Neutrophil (primary cell): ENCODE measurements at regions not wholly inside any gene's neighbourhood (a gene's known extent, or its start where the extent isn't known, plus 50 kb on each side); places are given as distances from the start of the nearest gene placed in this dataset.
"Not testable (repeated sequence)": the region's sequence is repeated elsewhere in the genome, so short reads cannot be mapped to it uniquely, and the experiment has no call there.

ENCODE experiments used
- H3K27ac ChIP-seq: fragments of 200-600 bp; sonication (generic); 2 replicates; pipeline ENCODE4 v1.5.1; 2016; ENCODE audit warnings: mild to moderate bottlenecking, moderate library complexity
- H3K27me3 ChIP-seq: fragments of 200-600 bp; sonication (generic); 2 replicates; pipeline ENCODE4 v1.6.0; 2016; ENCODE audit warnings: mild to moderate bottlenecking
- H3K36me3 ChIP-seq: fragments of 200-600 bp; sonication (generic); 2 replicates; pipeline ENCODE4 v1.5.1; 2017
- H3K4me1 ChIP-seq, 2 experiments: fragments of 200-600 bp in 1 of 2; sonication (generic) in 1 of 2; 1 replicate in 1 of 2; 2 replicates in 1 of 2; pipeline versions ENCODE4 v1.5.1 to v1.6.1; 2013 to 2016; ENCODE audit warnings: low read depth in 1 of 2, low read length in 1 of 2, mild to moderate bottlenecking in 1 of 2, moderate library complexity in 1 of 2; ENCODE audit not compliant: control insufficient read depth in 1 of 2, insufficient read depth in 1 of 2
- H3K4me3 ChIP-seq, 2 experiments: fragments of 200-600 bp in 1 of 2; sonication (generic) in 1 of 2; 1 replicate in 1 of 2; 2 replicates in 1 of 2; pipeline ENCODE4 v1.5.1; 2013 to 2016; ENCODE audit warnings: low read depth in 1 of 2, low read length in 1 of 2, mild to moderate bottlenecking in 1 of 2, moderate library complexity in 1 of 2
- H3K9me3 ChIP-seq: fragments of 200-600 bp; sonication (generic); 2 replicates; pipeline ENCODE4 v1.5.1; 2016
- TF ChIP-seq, protein P1 (sequence below): fragments of 200-600 bp; sonication (generic); IDR thresholded peaks from 2 replicates; pipeline ENCODE4 v1.5.1; 2016; ENCODE audit warnings: antibody characterized with exemption

DNA sequence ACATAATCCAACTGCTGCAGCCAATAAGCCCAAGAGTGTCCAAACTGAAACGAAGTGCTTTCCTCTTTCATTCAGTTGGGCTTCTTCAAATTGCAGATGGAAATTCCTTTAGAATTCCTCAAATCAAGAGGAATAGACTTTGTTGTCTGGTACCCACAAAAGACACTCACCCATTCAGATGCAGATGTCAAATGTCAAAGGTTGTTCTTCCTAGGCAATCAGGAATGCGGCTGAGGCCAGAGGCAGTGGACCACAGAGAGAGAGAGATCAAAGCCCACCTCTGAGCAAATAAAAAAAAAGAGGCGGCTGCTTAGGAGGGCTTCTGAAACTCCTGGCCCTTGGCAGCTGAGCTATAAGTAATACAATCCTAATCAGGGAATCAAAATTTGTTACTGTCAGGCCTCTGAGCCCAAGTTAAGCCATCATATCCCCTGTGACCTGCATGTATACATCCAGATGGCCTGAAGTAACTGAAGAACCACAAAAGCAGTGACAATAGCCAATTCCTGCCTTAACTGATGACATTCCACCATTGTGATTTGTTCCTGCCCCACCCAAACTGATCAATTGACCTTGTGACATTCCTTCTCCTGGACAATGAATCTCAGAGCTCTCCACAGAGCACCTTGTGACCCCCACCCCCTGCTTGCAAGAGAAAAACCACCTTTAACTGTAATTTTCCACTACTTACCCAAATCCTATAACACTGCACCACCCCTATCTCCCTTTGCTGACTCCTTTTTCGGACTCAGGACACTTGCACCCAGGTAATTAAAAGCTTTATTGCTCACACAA is 303.0 kb upstream of the GJE1 start:
- H3K4me3 ChIP-seq, result no peak overlapping the region
- no peak overlapping the region for H3K27ac ChIP-seq
- TF ChIP-seq, protein P1, sequence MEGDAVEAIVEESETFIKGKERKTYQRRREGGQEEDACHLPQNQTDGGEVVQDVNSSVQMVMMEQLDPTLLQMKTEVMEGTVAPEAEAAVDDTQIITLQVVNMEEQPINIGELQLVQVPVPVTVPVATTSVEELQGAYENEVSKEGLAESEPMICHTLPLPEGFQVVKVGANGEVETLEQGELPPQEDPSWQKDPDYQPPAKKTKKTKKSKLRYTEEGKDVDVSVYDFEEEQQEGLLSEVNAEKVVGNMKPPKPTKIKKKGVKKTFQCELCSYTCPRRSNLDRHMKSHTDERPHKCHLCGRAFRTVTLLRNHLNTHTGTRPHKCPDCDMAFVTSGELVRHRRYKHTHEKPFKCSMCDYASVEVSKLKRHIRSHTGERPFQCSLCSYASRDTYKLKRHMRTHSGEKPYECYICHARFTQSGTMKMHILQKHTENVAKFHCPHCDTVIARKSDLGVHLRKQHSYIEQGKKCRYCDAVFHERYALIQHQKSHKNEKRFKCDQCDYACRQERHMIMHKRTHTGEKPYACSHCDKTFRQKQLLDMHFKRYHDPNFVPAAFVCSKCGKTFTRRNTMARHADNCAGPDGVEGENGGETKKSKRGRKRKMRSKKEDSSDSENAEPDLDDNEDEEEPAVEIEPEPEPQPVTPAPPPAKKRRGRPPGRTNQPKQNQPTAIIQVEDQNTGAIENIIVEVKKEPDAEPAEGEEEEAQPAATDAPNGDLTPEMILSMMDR, result no peak
- H3K27me3 ChIP-seq, result no peaks in the 10 kb centered on the region
- H3K9me3 ChIP-seq, result no peaks in the 10 kb centered on the region
- no peaks in the 10 kb centered on the region for H3K36me3 ChIP-seq
- H3K4me1 ChIP-seq, result no peaks in the 10 kb centered on the region

DNA sequence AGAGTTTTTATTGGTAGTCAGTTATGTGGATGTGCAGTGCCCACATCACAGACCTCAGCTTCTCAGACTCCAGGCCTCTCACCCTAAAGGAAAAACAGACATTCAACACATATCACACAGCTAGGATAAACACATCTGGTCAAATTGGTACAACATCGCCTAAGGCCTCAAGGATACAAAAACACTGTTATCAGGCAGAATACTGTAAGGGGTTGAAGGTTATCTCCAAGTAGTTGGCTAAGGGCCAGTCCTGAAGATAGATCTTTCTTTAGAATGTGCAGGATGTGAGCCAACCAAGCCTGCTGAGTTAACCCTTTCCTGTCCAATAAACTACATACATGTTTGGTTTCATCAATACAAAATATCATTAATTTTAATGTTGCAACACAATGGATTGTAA is 308.4 kb upstream of the GJE1 start:
- TF ChIP-seq, protein P1, result no peak
- Histone ChIP-seq H3K27me3 (no peaks in the 10 kb centered on the region), H3K36me3 (no peaks in the 10 kb centered on the region)

DNA sequence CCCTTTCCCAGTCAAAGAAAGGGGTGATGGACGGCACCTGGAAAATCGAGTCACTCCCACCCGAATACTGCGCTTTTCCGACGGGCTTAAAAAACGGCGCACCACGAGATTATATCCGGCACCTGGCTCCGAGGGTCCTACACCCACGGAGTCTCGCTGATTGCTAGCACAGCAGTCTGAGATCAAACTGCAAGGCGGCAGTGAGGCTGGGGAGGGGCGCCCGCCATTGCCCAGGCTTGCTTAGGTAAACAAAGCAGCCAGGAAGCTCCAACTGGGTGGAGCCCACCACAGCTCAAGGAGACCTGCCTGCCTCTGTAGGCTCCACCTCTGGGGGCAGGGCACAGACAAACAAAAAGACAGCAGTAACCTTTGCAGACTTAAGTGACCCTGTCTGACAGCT is 317.7 kb upstream of the GJE1 start:
- not testable (repeated sequence) for H3K4me1 ChIP-seq, H3K9me3 ChIP-seq, H3K27ac ChIP-seq, H3K4me3 ChIP-seq, H3K27me3 ChIP-seq, H3K36me3 ChIP-seq

More for the DNA sequence above, 308.4 kb upstream of the GJE1 start:
- H3K27ac ChIP-seq, result no peak overlapping the region
- no peaks in the 10 kb centered on the region for H3K9me3 ChIP-seq
- H3K4me3 ChIP-seq, result no peak overlapping the region
- no peaks in the 10 kb centered on the region for H3K4me1 ChIP-seq

DNA sequence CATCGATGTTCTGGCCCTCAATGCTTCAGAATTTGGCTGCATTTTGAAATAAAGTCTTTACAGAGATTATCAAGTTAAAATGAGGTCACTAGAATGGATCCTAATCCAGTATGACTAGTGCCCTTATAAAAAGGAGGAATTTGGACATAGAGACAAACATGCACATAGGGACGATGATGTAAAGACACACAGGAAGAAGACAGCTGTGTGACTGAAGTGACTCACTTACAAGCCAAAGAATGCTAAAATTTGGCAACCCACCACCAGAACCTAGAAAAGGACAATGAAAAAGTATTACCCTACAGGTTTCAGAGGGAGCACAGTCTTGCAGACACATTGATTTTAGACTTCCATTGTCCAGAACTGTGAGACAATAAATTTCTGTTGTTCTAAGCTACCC is 322.8 kb upstream of the GJE1 start:
- no peak overlapping the region for H3K27ac ChIP-seq
- no peak overlapping the region for H3K4me3 ChIP-seq
- H3K27me3 ChIP-seq, result no peaks in the 10 kb centered on the region
- no peaks in the 10 kb centered on the region for H3K36me3 ChIP-seq
- TF ChIP-seq, protein P1, result no peak
- no peaks in the 10 kb centered on the region for H3K9me3 ChIP-seq
- H3K4me1 ChIP-seq, result no peaks in the 10 kb centered on the region

DNA sequence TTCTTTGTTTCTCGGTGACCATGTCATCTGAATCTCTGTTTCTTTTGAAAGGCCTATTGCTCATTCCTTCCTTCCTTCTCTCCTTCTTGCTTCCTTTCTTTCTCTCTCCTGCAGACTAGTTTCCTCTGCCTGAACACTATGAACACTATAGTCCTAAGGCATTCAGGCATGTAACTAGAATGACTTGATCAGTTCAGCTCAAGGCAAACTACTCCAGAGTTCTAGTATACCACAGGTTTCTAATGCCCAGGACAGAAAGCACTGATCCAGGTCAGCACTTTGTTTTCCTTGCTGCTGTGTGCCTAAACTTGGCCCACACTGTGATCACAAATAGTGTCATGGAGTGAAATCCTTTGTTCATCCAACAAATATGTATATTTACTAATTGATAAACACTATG is 324.1 kb upstream of the GJE1 start:
- no peaks in the 10 kb centered on the region for H3K9me3 ChIP-seq
- no peaks in the 10 kb centered on the region for H3K27me3 ChIP-seq
- H3K27ac ChIP-seq, result no peak overlapping the region
- H3K4me1 ChIP-seq, result no peaks in the 10 kb centered on the region
- H3K4me3 ChIP-seq, result no peak overlapping the region
- TF ChIP-seq, protein P1, result no peak
- H3K36me3 ChIP-seq, result no peaks in the 10 kb centered on the region

DNA sequence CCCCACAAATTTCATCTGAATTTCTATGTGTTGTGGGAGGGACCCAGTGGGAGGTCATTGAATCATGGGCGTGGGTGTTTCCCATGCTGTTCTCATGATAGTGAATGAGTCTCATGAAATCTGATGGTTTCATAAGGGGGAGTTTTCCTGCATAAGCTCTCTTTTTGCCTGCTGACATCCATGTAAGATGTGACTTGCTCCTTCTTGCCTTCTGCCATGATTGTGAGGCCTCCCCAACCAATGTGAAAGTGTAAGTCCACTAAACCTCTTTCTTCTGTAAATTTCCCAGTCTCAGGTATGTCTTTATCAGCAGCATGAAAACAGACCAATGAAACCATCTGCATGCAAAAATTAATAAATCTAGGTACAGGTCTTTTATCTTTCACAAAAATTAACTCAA is 331.8 kb upstream of the GJE1 start:
- H3K27me3 ChIP-seq, H3K4me3 ChIP-seq, H3K36me3 ChIP-seq, H3K4me1 ChIP-seq, H3K9me3 ChIP-seq, H3K27ac ChIP-seq: not testable (repeated sequence)
